T-helper 9 cell (primary cell): ENCODE measurements at regions not wholly inside any gene's neighbourhood (a gene's known extent, or its start where the extent isn't known, plus 50 kb on each side); places are given as distances from the start of the nearest gene placed in this dataset.

Experiments
- DNase-seq: peaks from one replicate; pipeline ENCODE4 v3.0.0-alpha.2; 2020

- DNase-seq, result no peak
Measured at GRCh38 chr20:40265825-40266533, 423.1 kb downstream of the MAFB start.

GRCh38 chr20:40262219-40262618, 426.8 kb downstream of the MAFB start:
- DNase-seq, result no peak

GRCh38 chr20:40258931-40259330, 430.1 kb downstream of the MAFB start:
- DNase-seq, result no peak

- DNase-seq, result no peak
Measured at GRCh38 chr20:40257763-40258162, 431.3 kb downstream of the MAFB start.

GRCh38 chr20:40255365-40255764, 433.7 kb downstream of the MAFB start:
- DNase-seq, result no peak

GRCh38 chr20:40254023-40254772, 434.8 kb downstream of the MAFB start:
- no peak for DNase-seq

GRCh38 chr20:40251284-40251932, 437.6 kb downstream of the MAFB start:
- no peak for DNase-seq

- no peak for DNase-seq
Measured at GRCh38 chr20:40249805-40250204, 439.2 kb downstream of the MAFB start.

GRCh38 chr20:40245829-40246228, 443.2 kb downstream of the MAFB start:
- no peak for DNase-seq

GRCh38 chr20:40244286-40244685, 444.8 kb downstream of the MAFB start:
- DNase-seq, result no peak

GRCh38 chr20:40241596-40242343, 447.3 kb downstream of the MAFB start:
- no peak for DNase-seq

- no peak for DNase-seq
Measured at GRCh38 chr20:40238511-40238910, 450.5 kb downstream of the MAFB start.

GRCh38 chr20:40234593-40234992, 454.4 kb downstream of the MAFB start:
- DNase-seq, result no peak

- no peak for DNase-seq
Measured at GRCh38 chr20:40233406-40233805, 455.6 kb downstream of the MAFB start.

GRCh38 chr20:40232756-40233155, 456.3 kb downstream of the MAFB start:
- no peak for DNase-seq

- DNase-seq, result no peak
Measured at GRCh38 chr20:40232273-40232672, 456.8 kb downstream of the MAFB start.

GRCh38 chr20:40230486-40230885, 458.6 kb downstream of the MAFB start:
- DNase-seq, result no peak

- no peak for DNase-seq
Measured at GRCh38 chr20:40225596-40225995, 463.4 kb downstream of the MAFB start.

- DNase-seq, result no peak
Measured at GRCh38 chr20:40223810-40224209, 465.2 kb downstream of the MAFB start.

GRCh38 chr20:40218971-40219370, 470.1 kb downstream of the MAFB start:
- DNase-seq, result no peak

- no peak for DNase-seq
Measured at GRCh38 chr20:40218316-40218969, 470.6 kb downstream of the MAFB start.

GRCh38 chr20:40207655-40208054, 481.4 kb downstream of the MAFB start:
- no peak for DNase-seq

GRCh38 chr20:40205971-40206370, 483.1 kb downstream of the MAFB start:
- no peak for DNase-seq
